HG03060 (cell line): ENCODE measurements at regions not wholly inside any gene's neighbourhood (a gene's known extent, or its start where the extent isn't known, plus 50 kb on each side); places are given as distances from the start of the nearest gene placed in this dataset.

Experiments
- ATAC-seq: cut with Tn5 transposase; IDR thresholded peaks from one replicate; pipeline ENCODE4 v1.9.1; 2021; ENCODE audit warnings: low read depth, moderate number of reproducible peaks; ENCODE audit not compliant: unreplicated experiment

DNA sequence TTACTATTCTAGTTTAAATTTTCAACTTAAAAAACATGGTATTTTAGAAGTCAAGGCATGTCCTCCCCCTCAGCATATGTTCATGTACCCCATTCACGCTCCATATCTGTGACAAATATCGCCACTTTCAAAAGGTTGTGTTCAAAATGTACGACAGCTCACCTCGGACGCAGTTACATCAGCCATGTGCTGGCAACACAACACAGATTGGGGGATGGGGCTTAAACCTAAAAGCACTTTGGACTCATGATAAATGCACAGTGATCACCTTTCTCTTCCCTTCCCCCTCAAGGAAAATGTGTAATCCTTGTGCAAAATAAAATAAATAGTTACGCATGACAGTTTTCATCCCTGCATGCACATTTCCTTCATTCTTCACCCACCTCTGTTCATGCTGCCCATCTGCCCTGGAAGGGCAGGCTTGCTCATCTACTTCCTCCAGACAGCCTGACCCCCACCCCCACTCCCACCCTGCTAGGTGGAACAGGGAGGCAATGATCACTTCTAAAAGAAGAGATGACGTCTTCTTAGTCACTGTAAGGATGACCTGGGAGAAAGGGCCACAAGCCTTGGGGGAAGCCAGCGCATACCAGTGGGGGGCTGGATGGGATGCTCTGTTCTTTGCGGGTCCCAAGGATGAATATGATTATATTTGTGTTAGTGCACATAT lies 271.4 kb upstream of the SEMA6D start:
- no peak for ATAC-seq

DNA sequence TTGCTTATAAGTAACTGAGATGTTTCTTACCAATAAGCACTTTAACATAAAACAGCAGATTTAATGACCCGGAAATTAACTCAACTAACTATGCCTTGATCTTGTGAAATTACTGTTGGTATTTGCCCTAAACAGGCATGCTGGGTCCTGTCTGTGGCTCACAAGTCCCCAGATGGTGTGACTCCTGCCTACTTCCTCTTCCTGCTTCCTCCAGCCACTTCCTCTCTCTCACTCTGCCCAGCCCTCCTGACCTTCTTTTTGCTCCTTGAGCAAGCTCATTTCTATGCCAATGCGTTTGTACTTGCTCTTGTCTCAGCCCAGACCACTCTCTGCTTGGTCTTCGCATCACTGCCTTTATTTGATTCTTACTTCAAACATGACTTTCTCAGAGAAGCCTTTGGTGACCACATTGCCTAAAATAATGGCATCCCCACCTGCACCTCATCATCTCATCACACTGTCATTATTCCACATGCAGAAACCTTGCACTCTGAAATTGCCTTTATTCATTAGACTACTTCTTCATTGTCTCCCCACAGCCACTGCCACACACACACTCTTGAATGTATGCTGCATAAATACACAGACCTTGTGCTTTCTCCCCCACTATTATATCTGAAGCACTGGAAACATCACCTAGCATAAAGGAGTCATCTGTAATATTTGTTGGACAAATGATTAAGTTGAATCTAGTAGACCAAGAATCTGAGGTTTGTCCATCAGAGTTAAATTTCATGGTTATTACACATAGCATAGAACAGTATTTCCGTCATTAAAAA lies 256.3 kb upstream of the SEMA6D start:
- ATAC-seq, result no peak

DNA sequence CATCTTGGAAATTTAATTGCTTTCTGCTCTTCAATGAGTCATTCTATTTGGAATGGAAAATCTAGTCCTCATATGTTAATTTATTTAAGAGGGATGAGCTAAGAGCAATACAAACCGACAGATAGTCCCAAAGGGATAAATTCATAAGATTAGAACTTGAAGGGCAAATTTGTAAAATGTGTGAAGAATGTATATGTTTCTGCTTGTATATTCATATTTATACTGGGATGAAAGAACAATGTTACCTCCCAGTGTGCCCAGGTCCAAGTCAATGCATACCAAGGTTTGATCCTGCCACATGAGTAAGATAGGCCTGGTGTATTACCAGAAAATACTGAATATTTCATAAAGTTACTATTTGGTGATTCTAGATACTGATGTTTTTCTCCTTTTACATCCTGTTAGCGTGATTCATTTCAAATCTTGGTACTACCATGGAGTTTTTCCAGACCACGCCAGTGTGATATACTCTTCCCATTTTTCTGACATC lies 255.6 kb upstream of the SEMA6D start:
- no peak for ATAC-seq

DNA sequence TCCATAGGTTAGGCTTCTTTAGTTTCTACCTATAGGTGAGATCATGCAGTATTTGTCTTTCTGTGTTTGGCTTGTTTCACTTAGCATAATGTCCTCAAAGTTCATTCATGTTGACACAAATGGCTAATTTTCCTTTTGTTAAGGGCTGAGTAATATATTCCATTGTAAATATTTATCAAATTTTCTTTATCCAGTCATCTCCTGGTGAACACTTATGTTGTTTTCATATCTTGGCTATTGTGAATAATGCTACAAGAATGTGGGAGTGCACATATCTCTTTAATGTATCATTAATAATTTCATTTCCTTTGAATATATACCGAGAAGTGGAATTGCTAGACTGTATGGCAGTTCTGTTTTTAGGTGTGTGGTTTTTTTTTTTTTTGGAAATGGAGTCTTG lies 250.9 kb upstream of the SEMA6D start:
- no peak for ATAC-seq

DNA sequence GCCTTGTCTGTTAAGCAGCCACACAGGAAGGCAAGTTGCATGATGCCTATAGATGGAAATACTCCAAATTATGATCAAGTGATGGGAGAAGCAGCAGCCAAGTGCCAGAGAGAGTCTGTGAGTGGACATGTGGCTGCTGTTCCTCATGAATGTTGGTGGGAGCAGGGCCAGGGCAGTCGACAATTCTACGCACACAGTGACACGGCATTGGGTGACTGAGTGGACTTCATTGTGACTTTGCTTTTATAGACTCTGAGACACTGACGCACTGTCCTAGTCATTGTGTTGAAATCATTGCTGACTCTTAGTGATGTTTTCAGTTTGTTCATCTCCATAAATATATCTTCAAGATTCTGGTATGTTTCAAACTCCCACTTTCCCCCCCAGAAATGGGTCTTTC lies 246.3 kb upstream of the SEMA6D start:
- ATAC-seq, result no peak

DNA sequence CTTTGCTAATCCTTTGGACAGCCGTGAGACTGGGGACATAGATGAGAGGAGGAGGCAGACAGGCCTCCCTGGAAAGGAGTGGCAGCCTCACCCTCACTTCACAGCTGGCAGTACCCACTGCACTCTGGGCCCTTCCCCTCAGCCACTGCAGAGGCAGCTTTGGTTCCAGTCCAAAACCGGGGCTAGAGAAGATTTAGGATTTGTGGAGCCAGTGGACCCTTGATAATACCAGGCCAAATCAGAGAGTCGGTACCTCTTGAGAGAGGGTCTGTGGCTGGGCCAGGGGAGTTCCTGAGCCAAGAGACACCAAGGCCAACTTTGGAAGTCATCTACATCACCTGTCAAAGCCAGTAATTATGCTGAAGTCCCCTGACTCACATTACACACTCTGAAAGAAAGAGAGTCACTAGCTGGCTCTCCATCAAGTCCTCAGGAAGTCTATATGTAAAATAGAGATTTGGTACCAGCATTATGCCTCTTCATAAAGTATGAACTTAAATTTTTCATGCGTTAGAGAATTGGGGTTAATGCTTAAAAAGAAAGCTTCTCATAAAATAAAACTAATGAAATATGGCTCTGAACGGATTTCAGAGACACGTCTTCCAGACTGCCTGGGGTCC lies 244.1 kb upstream of the SEMA6D start:
- no peak for ATAC-seq

DNA sequence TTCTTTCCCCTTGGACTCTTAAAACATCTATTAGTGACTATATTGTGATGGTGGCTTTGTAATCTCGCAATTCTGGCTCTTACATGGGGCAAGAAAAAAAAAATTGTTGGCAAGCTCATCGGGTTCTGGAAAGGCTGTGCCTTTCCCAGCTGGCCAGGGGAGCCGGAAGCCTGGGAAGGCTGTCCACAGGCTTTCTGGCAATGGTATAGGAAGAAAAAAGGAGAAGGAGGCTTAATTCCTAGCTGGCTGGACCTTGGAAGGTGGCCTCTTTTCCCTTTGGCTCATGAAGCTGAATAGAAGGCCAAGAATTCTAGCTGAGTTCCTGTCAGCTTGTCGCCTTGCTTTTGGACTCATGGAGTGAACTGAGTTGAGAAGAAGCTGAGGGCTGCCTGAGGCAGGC lies 243.5 kb upstream of the SEMA6D start:
- no peak for ATAC-seq

DNA sequence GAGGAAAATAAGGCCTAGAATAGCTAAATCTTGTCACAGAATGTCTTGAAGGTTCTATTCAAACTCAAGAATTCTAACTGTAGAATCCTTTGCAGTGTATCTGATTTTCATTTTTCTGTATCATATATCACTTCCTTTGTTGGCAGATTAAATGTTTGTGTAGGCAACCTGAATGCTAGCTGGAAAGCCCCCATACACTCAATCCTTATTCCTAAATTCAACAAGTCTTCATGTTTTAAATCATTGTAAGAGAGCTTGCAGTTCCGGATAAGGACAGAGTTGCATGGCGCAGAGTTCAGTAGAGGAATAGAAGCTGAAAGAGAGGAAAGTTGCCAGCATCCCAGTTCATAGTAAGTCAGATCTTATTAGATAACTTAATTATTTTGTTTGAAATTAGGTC lies 242.0 kb upstream of the SEMA6D start:
- ATAC-seq, result no peak

DNA sequence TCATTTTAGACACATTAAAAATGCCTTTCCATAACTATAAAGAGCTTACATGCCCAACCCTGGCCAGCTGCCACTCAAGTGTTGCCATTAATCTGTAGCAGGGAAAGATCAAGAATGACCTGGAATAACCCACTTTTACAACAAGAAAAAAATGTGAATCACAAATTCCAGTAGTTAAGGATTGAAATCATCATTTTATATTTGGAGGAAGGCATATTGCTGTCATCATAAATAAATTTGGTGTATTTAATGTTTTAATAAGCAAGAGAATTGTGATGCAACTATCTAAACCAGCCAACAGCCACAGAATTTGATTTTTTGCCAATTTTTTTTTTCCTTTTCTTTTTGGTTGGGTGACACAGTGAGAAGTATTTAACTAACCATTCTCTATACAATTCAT lies 240.0 kb upstream of the SEMA6D start:
- no peak for ATAC-seq

DNA sequence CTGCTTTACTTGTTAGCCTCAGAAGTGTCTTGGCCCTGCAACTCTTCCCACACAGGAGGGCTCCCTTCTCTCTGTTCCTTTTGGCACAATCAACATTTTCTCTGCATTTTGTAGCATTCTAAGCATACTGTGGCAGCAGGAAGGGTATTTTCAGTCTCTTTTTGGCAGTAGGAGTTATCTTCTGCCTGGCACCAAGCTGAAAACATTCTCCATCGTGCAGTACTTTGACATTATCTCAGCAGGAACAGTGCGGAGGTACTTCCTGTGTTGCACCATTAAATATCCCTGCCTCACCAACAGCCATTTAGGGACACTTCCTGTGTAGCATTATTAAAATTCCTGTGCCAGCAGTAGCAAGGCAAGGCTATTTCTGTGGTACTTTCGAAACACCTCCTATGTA lies 233.2 kb upstream of the SEMA6D start:
- no peak for ATAC-seq

DNA sequence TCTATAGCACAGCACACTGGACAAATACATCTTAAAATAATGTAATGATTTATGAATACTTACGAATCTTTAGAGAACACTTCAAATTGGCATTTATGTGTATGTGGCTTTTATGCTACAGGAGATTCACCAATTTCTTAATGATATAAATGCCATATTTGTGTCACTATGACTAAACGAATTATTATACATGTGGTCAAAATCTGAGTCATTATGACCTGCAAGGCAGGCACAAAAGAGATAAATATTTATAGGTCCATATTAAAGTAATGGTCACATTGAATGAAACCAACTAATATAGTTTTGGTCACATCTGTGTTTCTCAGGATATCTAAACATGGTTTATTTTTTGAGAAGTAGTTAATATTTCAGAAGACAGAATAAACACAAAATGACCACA lies 232.3 kb upstream of the SEMA6D start:
- ATAC-seq, result no peak

DNA sequence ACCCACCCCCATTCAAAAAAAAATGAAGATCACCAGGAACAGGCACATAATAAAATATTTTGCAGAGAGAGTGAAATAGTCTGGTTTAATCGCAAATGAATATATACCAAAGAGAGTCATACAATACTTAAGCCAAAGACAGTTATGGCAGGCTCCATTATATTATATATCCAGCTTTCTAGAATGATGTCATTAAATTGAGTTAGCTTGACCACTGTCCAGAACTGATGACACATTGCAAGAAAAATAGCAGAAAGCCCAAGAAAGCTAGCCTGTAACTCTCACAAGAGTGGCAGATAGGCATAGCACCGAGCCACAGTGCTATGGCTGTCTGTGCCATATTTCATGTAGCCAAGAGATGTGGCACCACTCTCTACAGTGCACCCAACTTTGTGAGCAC lies 231.9 kb upstream of the SEMA6D start:
- no peak for ATAC-seq

DNA sequence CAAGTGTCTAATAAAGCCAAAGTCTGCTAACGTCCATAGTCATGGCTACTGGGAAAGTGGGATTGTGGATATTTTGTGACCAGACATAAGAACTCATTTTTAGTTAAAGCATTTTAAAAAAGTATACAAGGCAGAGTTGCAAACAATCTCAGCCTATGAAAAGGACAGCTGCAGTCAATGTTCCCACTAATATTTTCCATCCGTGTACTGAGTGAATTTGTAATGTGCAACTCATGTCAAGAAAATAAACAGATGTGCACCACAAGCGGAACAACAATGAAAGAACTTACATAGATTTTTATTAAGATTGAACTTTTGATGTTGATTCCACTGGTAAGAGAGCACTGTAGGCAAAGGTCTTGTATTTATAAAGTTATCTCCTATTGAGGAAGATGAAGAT lies 231.3 kb upstream of the SEMA6D start:
- ATAC-seq, result no peak

DNA sequence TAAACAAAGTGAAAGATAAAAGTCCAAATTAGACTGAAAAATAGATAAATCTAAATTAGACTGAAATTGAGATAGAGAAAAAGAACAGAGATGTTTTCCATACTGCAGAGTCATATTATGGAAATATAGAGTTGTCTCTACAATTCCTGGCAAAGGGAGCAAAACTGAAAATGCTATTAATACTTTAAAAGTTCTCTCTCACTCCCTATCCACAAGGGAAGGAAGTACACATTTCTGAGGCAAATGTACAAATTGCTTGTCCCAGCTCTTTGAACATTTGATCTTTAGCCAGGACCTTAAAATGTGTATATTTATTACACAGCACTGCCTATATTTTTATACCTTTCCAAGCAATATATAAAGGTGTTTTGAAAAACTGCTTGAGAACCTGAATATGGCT lies 225.1 kb upstream of the SEMA6D start:
- no peak for ATAC-seq

DNA sequence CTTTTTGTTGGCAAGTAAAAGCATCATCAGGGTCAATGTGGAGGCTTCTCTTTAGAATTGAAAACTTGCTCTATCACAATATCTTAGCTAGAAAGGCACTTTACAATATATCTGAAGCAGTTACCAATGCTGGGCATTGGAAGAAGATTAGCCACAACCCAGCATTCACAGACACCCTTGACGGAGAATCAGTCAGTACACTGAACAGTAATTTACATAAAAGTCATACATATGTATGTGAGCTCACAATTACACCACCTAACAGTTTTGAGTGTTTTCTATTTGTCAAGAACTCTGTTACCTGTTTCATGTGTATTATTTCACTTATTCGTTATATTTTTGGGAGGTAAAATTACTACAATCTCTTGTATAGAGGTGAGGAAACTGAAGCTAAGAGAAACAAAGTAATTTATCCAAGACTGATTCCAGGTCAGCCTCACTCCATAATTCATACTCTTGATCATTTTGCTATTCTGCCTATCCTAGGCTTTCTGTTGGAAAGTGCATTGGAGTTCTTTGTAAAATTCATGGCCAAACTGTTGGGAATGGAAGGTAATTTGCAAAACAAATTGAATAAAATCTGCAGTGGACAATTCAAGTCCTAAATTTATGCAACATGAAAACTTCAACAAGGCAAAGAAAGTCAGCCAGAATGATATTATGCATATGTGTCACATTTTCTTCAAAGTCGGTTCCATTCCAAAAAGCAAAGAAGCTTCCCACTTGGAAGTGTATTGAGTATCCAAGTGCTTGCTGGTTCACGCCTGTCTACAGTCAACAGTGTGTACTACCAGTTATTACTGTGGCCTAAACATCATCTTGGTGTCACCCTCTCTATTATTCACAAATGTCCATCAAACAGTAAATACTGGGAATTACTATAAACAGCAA lies 223.7 kb upstream of the SEMA6D start:
- no peak for ATAC-seq

DNA sequence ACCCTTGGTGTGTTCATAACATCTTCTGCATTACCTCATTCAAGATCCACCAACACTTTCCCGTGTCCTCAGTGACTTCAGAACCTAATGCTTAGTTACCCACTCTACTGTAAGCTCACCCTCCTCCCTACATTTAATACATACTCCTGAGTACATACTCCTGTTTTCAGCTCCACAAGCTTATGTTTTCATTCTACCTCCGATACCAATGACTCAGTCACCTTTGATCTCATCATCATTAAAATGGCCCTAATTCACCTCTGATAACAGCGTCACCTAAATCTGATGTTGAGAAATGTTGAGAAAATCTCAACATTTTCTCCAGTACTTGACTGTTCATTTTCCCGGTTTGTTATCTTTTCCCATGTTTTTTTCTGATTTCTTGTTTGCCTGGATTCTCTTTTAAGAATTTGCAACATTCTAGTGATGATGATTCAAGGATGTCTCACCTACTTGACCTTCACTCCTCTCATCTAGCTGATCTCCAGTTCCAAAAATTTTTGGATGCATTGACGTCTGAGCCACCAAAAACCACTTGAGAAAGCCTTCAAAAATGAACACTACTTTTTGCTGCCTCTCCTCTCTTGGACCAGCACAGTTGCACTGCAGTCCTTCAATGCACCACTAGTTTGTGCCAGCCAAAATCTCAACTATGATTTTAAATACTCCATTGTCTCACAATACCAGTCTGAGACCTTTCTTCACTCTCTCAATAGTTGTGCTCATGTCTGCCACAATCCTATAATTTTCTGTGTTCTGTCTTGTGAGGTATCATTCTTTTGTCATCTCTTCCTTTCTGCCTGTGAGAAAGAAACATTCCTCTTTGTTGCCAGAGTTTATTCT lies 220.7 kb upstream of the SEMA6D start:
- no peak for ATAC-seq

DNA sequence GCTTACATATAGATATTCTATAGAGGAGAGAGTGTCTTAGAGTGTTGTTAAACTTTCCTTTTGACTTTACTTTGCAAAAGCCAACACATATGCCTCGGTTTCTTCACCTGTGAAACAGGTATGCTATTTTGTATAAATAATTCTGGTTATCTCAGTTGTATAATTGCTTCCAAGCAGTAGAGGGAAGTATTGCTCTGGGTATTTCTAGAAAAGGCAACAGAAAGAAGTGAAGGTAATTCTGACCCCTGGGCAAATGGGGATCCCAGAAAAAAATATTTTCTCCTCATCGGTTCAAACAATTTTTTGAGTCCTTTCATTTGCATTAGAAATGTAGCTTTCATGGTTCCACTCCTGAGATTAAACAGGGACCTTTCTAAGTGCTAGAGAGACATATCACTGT lies 216.5 kb upstream of the SEMA6D start:
- ATAC-seq, result no peak

DNA sequence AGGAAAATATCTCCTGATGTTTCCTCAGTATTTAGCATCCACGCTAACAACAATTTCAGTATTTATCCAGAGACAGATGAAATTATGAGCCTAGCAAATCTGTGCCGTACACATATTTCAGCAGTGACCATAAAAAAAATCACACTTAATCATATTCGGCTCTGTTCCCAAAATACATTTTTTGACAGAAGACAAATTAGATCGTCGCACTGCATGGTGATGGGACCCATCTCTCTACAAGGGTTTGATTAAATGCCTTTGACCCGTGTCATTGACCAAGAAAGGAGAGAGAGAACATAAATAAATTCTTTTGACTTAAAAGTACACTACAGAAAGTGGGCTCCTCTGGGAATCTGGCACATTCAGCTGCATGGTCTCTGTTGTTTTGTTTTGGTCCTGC lies 215.3 kb upstream of the SEMA6D start:
- no peak for ATAC-seq

DNA sequence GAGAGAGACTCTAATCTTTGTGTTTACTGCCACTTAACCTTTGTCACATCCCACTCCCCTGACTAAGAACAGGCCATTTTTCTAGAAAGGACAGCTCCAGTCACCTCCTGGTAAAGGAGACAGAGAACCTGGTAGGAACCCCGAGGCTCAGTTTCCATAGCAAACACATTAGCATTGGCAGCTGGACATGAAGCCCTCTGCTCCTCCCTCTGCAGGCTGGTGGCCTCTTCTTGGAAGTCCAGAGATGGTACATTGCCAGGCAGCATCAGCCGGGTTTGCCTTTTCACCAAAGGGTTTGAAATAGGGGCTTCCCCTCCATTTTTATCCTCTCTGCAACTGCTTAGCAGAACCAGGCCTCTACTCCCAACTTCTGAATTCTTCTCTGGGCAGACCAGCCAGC lies 213.4 kb upstream of the SEMA6D start:
- no peak for ATAC-seq
